AG04450 (cell line): ENCODE measurements at regions not wholly inside any gene's neighbourhood (a gene's known extent, or its start where the extent isn't known, plus 50 kb on each side); places are given as distances from the start of the nearest gene placed in this dataset.

Experiments
- CTCF ChIA-PET: fragments of 300-600, 350-600 bp; formaldehyde crosslinking; extraction: SDS; loops from one replicate; lab custom pipeline; 2022; ENCODE audit warnings: antibody characterized with exemption, inconsistent platforms; lab: Charles Lee
- POLR2A ChIA-PET: fragments of 350-600 bp; formaldehyde crosslinking; extraction: SDS; loops from one replicate; lab custom pipeline; 2021; ENCODE audit warnings: antibody characterized with exemption, inconsistent platforms; lab: Yijun Ruan, JAX
- DNase-seq: peaks from one replicate; pipeline ENCODE4 v3.0.0-alpha.2; 2011; ENCODE audit warnings: low read depth, low spot score
- H3K27ac ChIP-seq: one replicate; pipeline ENCODE4 v1.5.1; 2012; ENCODE audit warnings: low read depth, low read length, control low read depth
- H3K27me3 ChIP-seq: one replicate; pipeline ENCODE4 v1.6.0; 2012; ENCODE audit warnings: low read length; ENCODE audit not compliant: control insufficient read depth, insufficient read depth
- H3K4me3 ChIP-seq: 2 replicates; pipeline ENCODE4 v1.5.1; 2011; ENCODE audit warnings: mild to moderate bottlenecking, low read depth, low read length, control low read depth
- H3K9me3 ChIP-seq: 2 replicates; pipeline ENCODE4 v1.5.1; 2012; ENCODE audit warnings: low read length; ENCODE audit not compliant: control insufficient read depth, insufficient read depth
- TF ChIP-seq, protein P1 (sequence below): IDR thresholded peaks from 2 replicates; pipeline ENCODE4 v1.5.1; 2011; ENCODE audit warnings: low read depth, low read length, control low read depth, inconsistent platforms

DNA sequence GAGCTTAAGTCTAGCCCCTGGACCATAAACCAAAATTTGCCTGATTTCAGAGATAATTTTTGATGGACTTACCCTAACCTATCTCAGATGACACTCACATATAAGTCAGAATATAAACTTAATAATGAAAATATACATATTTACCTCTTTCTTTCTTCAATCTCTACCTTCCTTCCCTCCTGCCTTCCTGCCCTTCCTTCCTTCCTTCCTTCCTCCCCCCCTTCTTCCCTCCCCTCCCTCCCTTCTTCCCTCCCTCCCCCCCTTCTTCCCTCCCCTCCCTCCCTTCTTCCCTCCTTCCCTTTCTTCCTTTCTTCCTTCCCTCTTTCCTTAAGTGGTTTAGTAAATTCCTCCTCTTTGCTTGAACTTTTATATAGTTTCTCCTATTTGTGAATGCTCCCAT is 88.7 kb downstream of the EDNRB start:
- Histone ChIP-seq H3K27me3 (no peaks in the 10 kb centered on the region), H3K9me3 (no peaks in the 10 kb centered on the region), H3K4me3 (no peak overlapping the region), H3K27ac (no peak overlapping the region)
- POLR2A ChIA-PET, result no interaction called here
- no peak for DNase-seq
- TF ChIP-seq, protein P1, sequence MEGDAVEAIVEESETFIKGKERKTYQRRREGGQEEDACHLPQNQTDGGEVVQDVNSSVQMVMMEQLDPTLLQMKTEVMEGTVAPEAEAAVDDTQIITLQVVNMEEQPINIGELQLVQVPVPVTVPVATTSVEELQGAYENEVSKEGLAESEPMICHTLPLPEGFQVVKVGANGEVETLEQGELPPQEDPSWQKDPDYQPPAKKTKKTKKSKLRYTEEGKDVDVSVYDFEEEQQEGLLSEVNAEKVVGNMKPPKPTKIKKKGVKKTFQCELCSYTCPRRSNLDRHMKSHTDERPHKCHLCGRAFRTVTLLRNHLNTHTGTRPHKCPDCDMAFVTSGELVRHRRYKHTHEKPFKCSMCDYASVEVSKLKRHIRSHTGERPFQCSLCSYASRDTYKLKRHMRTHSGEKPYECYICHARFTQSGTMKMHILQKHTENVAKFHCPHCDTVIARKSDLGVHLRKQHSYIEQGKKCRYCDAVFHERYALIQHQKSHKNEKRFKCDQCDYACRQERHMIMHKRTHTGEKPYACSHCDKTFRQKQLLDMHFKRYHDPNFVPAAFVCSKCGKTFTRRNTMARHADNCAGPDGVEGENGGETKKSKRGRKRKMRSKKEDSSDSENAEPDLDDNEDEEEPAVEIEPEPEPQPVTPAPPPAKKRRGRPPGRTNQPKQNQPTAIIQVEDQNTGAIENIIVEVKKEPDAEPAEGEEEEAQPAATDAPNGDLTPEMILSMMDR, result no peak
- CTCF ChIA-PET, result interaction anchor here (0.6 to 1.2 kb wide), 2 partner anchors 13 to 16 kb away, joined by 3 read pairs; no protein-coding TSS in a partner anchor

DNA sequence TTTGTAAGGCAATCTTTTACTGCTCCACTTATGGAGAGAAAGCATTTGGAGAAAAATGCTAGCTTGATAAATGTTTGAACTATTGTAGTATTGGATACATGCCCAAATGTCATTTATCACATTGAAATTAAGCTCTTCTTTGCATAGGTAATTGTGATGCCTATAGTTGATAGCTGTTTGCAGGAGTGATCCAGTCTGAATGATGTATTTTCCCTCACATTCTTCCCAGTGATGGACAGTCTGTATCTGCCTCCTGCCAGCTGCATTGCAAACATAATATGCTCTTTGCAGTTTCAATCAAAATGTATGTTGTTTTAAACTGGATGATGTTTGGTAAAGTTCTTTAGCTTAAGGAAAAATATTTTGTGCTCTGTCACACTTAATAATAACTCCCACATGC is 89.8 kb downstream of the EDNRB start:
- no peak for DNase-seq
- CTCF ChIA-PET, result interaction anchor here (1.2 to 1.3 kb wide), 2 partner anchors 12 to 292 kb away, joined by 3 to 4 read pairs; no protein-coding TSS in a partner anchor
- H3K27me3 ChIP-seq, result no peaks in the 10 kb centered on the region
- no peak overlapping the region for H3K27ac ChIP-seq
- H3K4me3 ChIP-seq, result no peak overlapping the region
- TF ChIP-seq, protein P1, result no peak
- no peaks in the 10 kb centered on the region for H3K9me3 ChIP-seq
- POLR2A ChIA-PET, result no interaction called here

DNA sequence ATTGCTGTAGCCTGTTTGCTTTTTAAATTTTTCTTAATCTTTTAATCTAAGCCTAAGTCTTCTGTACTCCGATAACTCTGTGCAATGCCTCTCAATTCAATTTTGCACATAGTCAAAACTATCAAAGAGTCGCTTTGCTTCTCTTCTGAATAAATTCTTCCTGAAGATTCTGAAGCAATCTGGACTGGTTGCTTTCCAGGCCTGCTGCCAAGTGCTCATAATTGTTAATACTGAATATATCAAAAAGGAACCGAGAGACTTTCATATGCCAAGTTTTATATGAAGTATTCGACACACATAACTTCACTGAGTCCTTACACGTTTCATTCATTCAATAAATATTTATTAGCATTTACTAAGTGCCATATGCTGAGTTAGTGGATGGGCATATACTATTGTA is 91.3 kb downstream of the EDNRB start:
- POLR2A ChIA-PET, result no interaction called here

DNA sequence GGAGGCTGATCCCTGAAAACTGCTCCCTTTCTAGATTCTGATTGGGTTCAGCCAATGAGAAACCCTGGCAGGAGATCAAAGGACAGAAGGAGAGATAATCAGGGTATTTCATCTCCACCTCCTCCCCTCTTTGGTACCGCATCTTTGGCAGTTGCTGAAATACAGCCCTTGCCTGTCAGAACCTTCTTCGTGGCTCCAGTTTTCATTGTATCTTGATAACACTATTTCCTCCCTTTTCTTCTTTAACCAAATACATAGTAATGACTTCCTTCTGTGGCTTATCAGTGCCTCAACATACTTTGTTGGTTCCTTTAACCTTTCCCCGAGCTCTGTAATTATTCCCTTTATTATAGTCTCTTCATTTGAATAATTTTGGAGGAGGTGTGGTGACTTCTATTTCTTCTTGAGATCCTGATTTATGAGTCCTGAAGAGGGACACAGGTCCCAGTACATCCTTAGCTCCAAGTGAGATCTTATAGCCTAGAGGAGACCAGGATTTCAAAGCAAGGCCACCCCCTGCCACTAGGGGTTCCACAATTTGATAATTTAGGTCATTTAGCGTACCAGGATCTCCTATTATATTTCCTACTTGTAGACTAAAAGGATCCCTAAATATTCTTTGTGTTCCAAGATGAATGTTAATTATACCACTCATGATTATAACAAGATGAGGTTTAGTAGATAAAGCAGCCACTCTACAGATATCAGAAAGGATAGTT is 98.0 kb downstream of the EDNRB start:
- ChIA-PET CTCF (interaction anchor here (0.6 kb wide), 1 partner anchor 24 kb away, joined by 3 read pairs; no protein-coding TSS in a partner anchor), POLR2A (no interaction called here)
- Histone ChIP-seq H3K27me3 (no peaks in the 10 kb centered on the region), H3K9me3 (no peaks in the 10 kb centered on the region), H3K27ac (no peak overlapping the region), H3K4me3 (no peak overlapping the region)
- TF ChIP-seq, protein P1, result peak; percentile 32; the same call in 1 of the 2 replicates
- DNase-seq, result no peak

More for the DNA sequence above, 91.3 kb downstream of the EDNRB start:
- Histone ChIP-seq H3K9me3 (no peaks in the 10 kb centered on the region), H3K27me3 (no peaks in the 10 kb centered on the region), H3K27ac (no peak overlapping the region), H3K4me3 (no peak overlapping the region)
- TF ChIP-seq, protein P1, result no peak
- CTCF ChIA-PET, result no interaction called here
- DNase-seq, result no peak

DNA sequence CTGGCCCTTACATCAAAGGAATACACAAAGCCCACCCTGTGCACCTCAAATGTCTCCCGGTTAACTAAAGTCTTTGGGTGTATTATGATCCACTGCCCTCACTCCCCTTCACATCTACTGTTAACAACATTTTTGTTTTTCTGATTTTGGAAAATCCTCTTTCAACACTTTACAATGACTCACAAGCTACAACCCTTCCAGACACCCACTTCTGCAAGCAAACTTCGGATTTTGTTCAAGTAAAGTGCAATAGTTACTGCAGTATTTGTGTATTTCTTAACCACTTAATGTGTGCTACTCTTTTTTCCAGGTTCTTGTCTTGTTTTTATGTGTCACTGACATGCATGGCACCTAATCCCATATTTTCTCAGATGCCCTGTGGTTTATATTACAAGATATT is 101.1 kb downstream of the EDNRB start:
- DNase-seq, result no peak
- CTCF ChIA-PET, result interaction anchor here (1.3 kb wide), 1 partner anchor 12 kb away, joined by 3 read pairs; no protein-coding TSS in a partner anchor
- TF ChIP-seq, protein P1, result no peak
- POLR2A ChIA-PET, result no interaction called here
- H3K4me3 ChIP-seq, result no peak overlapping the region
- H3K27me3 ChIP-seq, result no peaks in the 10 kb centered on the region
- H3K27ac ChIP-seq, result no peak overlapping the region
- H3K9me3 ChIP-seq, result no peaks in the 10 kb centered on the region
